SU-DHL-6 (cell line): ENCODE measurements at regions not wholly inside any gene's neighbourhood (a gene's known extent, or its start where the extent isn't known, plus 50 kb on each side); places are given as distances from the start of the nearest gene placed in this dataset.

Experiments used
- H2AFZ ChIP-seq: fragments of 200-600 bp; sonication (generic); 2 replicates; pipeline ENCODE4 v1.6.1; 2014; ENCODE audit warnings: low read depth, mild to moderate bottlenecking, moderate library complexity, mixed read lengths, antibody characterized with exemption, low read length; ENCODE audit not compliant: severe bottlenecking
- H3F3A ChIP-seq: fragments of 200-600 bp; shearing (Covaris generic); 2 replicates; pipeline ENCODE4 v1.6.0; 2016; ENCODE audit warnings: antibody characterized with exemption, mild to moderate bottlenecking; ENCODE audit not compliant: insufficient read depth
- H3K27ac ChIP-seq: fragments of 200-600 bp; sonication (generic); 2 replicates; pipeline ENCODE4 v1.5.1; 2016; ENCODE audit warnings: low read depth, mild to moderate bottlenecking, low read length, moderate library complexity, mixed read lengths
- H3K27me3 ChIP-seq: fragments of 200-600 bp; sonication (generic), shearing (Covaris generic); 2 replicates; pipeline ENCODE4 v1.6.0; 2014; ENCODE audit warnings: mild to moderate bottlenecking, low read length
- H3K36me3 ChIP-seq: fragments of 200-600 bp; sonication (generic); 2 replicates; pipeline ENCODE4 v1.6.1; 2014; ENCODE audit warnings: mild to moderate bottlenecking, low read length, mixed read lengths
- H3K4me2 ChIP-seq: fragments of 300-600, 200-600 bp; shearing (Covaris generic), sonication (generic); 2 replicates; pipeline ENCODE4 v1.6.0; 2014; ENCODE audit warnings: low read length, low read depth, mild to moderate bottlenecking; ENCODE audit not compliant: poor library complexity, severe bottlenecking
- H3K4me3 ChIP-seq: fragments of 200-600 bp; sonication (generic); 2 replicates; pipeline ENCODE4 v1.5.1; 2014; ENCODE audit warnings: antibody characterized with exemption, low read length, mild to moderate bottlenecking, mixed read lengths; ENCODE audit not compliant: insufficient read depth, poor library complexity, severe bottlenecking
- H3K79me2 ChIP-seq: fragments of 200-600 bp; sonication (generic); 2 replicates; pipeline ENCODE4 v1.6.1; 2014; ENCODE audit warnings: mild to moderate bottlenecking, low read length, moderate library complexity; ENCODE audit not compliant: insufficient read depth
- H3K9ac ChIP-seq: fragments of 200-600 bp; sonication (generic); 2 replicates; pipeline ENCODE4 v1.7.0; 2014; ENCODE audit warnings: mild to moderate bottlenecking, low read length
- H3K9me2 ChIP-seq: fragments of 200-600 bp; sonication (generic); replicated peaks from 2 replicates; pipeline ENCODE4 v1.6.1; 2014; ENCODE audit warnings: low read length; ENCODE audit not compliant: insufficient read depth
- H3K9me3 ChIP-seq: fragments of 200-600 bp; sonication (generic); 2 replicates; pipeline ENCODE4 v1.6.1; 2014; ENCODE audit warnings: low read length, mixed read lengths; ENCODE audit not compliant: insufficient read depth
- H4K20me1 ChIP-seq: fragments of 200-600 bp; sonication (generic); 2 replicates; pipeline ENCODE4 v1.6.1; 2014; ENCODE audit warnings: low read depth, mild to moderate bottlenecking, antibody characterized with exemption, low read length, moderate library complexity, mixed read lengths
- CTCF ChIP-seq: fragments of 200-600 bp; sonication (generic); IDR thresholded peaks from one replicate; pipeline ENCODE4 v1.5.1; 2017; ENCODE audit warnings: antibody characterized with exemption, mild to moderate bottlenecking, low read length, moderate library complexity; ENCODE audit not compliant: insufficient read depth, poor library complexity, severe bottlenecking
- EZH2phosphoT487 ChIP-seq: fragments of 200-600 bp; sonication (generic), shearing (Covaris generic); conservative IDR thresholded peaks from 2 replicates; pipeline ENCODE4 v1.6.1; 2018; ENCODE audit warnings: mild to moderate bottlenecking, antibody characterized with exemption, low read length, moderate library complexity, mixed read lengths

- Histone ChIP-seq H3K4me3 (no peak overlapping the region), H3K27ac (no peak overlapping the region), H3K27me3 (no peaks in the 10 kb centered on the region)
Measured at GRCh38 chr10:52523696-52524095, 209.6 kb downstream of the DKK1 start.

GRCh38 chr10:52525761-52526160 lies 211.7 kb downstream of the DKK1 start:
- H3K4me2 ChIP-seq, result no peak overlapping the region

More at GRCh38 chr10:52523696-52524095, 209.6 kb downstream of the DKK1 start:
- no peaks in the 10 kb centered on the region for H3K9me2 ChIP-seq
- H3K9ac ChIP-seq, result no peak overlapping the region
- no peak overlapping the region for H3K4me2 ChIP-seq
- no peaks in the 10 kb centered on the region for H3K36me3 ChIP-seq
- no peaks in the 10 kb centered on the region for H3K9me3 ChIP-seq
- H2AFZ ChIP-seq, result no peak overlapping the region
- TF ChIP-seq EZH2phosphoT487, result no peak
- TF ChIP-seq CTCF, result no peak
- H3K79me2 ChIP-seq, result no peaks in the 10 kb centered on the region
- H3F3A ChIP-seq, result no peaks in the 10 kb centered on the region
- no peaks in the 10 kb centered on the region for H4K20me1 ChIP-seq

GRCh38 chr10:52526251-52526823 lies 212.3 kb downstream of the DKK1 start:
- H3K36me3 ChIP-seq, result no peaks in the 10 kb centered on the region
- TF ChIP-seq CTCF (no peak), EZH2phosphoT487 (no peak)
- H3F3A ChIP-seq, result no peaks in the 10 kb centered on the region
- H3K27me3 ChIP-seq, result no peaks in the 10 kb centered on the region
- no peak overlapping the region for H3K4me3 ChIP-seq
- no peaks in the 10 kb centered on the region for H3K79me2 ChIP-seq
- no peaks in the 10 kb centered on the region for H4K20me1 ChIP-seq
- no peaks in the 10 kb centered on the region for H3K9me3 ChIP-seq
- H3K9me2 ChIP-seq, result no peaks in the 10 kb centered on the region
- no peak overlapping the region for H2AFZ ChIP-seq
- no peak overlapping the region for H3K27ac ChIP-seq
- H3K9ac ChIP-seq, result no peak overlapping the region
- H3K4me2 ChIP-seq, result no peak overlapping the region

More at GRCh38 chr10:52525761-52526160, 211.7 kb downstream of the DKK1 start:
- H3F3A ChIP-seq, result no peaks in the 10 kb centered on the region
- H3K4me3 ChIP-seq, result no peak overlapping the region
- H3K9me3 ChIP-seq, result no peaks in the 10 kb centered on the region
- H4K20me1 ChIP-seq, result no peaks in the 10 kb centered on the region
- TF ChIP-seq EZH2phosphoT487 (no peak), CTCF (no peak)
- no peaks in the 10 kb centered on the region for H3K9me2 ChIP-seq
- no peaks in the 10 kb centered on the region for H3K27me3 ChIP-seq
- H2AFZ ChIP-seq, result no peak overlapping the region
- no peaks in the 10 kb centered on the region for H3K36me3 ChIP-seq
- H3K27ac ChIP-seq, result no peak overlapping the region
- H3K9ac ChIP-seq, result no peak overlapping the region
- no peaks in the 10 kb centered on the region for H3K79me2 ChIP-seq
